SH-SY5Y (cell line): ENCODE measurements at regions not wholly inside any gene's neighbourhood (a gene's known extent, or its start where the extent isn't known, plus 50 kb on each side); places are given as distances from the start of the nearest gene placed in this dataset.

Experiments
- GATA2 ChIP-seq: IDR thresholded peaks from 2 replicates; pipeline ENCODE4 v1.6.1; 2011; ENCODE audit warnings: mild to moderate bottlenecking, low read depth, low read length
- GATA3 ChIP-seq: IDR thresholded peaks from 2 replicates; pipeline ENCODE4 v1.6.1; 2011; ENCODE audit warnings: low read depth, mild to moderate bottlenecking, low read length, moderate library complexity

DNA sequence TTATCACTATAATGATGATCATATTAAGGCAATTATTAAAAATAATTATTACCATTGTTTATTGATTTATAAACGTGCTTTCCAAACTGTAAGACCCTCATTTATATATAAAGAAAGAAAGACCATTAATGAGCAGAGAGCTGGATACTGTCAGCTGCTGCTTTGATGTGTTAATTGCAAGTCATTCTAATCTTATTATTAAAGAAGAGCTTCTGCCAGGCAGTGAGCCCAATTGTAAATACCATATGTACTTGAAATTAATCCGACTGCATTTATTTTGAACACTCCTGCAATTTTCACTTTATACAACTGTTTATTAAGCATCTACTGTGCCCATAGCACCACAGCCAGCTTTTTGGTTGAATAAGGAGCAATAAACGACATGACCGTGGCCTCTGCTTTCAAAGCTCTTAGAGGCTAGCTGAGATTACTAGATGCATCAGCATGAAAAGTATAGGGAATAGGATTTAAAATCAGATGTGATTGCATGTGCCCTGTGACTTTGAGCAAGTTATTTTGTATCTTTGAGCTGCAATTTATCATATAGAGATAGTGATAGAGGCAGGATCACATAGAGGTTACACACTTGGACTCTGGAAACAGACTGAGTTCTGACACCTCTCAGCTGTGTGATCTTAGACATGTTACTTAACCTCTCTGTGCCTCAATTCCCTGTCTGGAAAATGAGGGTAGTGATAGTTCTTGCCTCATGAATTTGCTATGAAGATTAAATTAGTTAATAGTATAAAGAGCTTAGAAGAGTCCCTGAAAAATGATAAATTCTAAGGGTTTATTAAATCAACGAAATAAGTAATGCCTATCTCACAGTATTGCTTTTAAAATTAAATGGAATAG, 83.4 kb downstream of the MYCN start:
- no peak for TF ChIP-seq GATA2
- TF ChIP-seq GATA3 = no peak
